ENCODE measurements at regions not wholly inside any gene's neighbourhood (a gene's known extent, or its start where the extent isn't known, plus 50 kb on each side); places are given as distances from the start of the nearest gene placed in this dataset.

- TF ChIP-seq CTCF (IDR thresholded peaks at IDR 0.05) (no peak), POLR2A (IDR thresholded peaks at IDR 0.05) (no peak)
These were observed 152.4 kb downstream of the KIF26A start for GRCh38 chr14:104290756-104291122.

Measured in adrenal gland (tissue), 5 donors.